Upper lobe of right lung (tissue), 1 donor: ENCODE measurements at regions not wholly inside any gene's neighbourhood (a gene's known extent, or its start where the extent isn't known, plus 50 kb on each side); places are given as distances from the start of the nearest gene placed in this dataset.

Experiments used
- ATAC-seq: fragments of 200-7000 bp; cut with Tn5 transposase; one replicate; pipeline ENCODE4 v1.9.1; 2020; ENCODE audit warnings: mild to moderate bottlenecking, moderate library complexity
- DNase-seq: peaks from one replicate; pipeline ENCODE4 v3.0.0-alpha.2; 2020
- H3K27ac ChIP-seq: fragments of 200-600 bp; one replicate; pipeline ENCODE4 v1.8.0; 2022
- H3K27me3 ChIP-seq: fragments of 200-600 bp; one replicate; pipeline ENCODE4 v1.8.0; 2022; ENCODE audit warnings: mild to moderate bottlenecking
- H3K36me3 ChIP-seq: fragments of 200-600 bp; one replicate; pipeline ENCODE4 v1.8.0; 2022
- H3K4me1 ChIP-seq: fragments of 200-600 bp; one replicate; pipeline ENCODE4 v1.8.0; 2022
- H3K4me3 ChIP-seq: fragments of 200-600 bp; one replicate; pipeline ENCODE4 v1.8.0; 2022; ENCODE audit warnings: mild to moderate bottlenecking
- H3K9me3 ChIP-seq: fragments of 200-600 bp; one replicate; pipeline ENCODE4 v1.8.0; 2022
- intact Hi-C: fragments of 100-400 bp; cut with DNase I; formaldehyde crosslinking; loops from one replicate; pipeline ENCODE4 v1.11.0; 2022
- TF ChIP-seq, protein P1 (sequence below): fragments of 200-600 bp; IDR thresholded peaks from one replicate; pipeline ENCODE4 v1.8.0; 2022; ENCODE audit warnings: antibody characterized with exemption
- donor health status: DM: no; HTN: yes; CAD: no; lungs with severe emphysema.

- no peak for ATAC-seq
- Histone ChIP-seq H3K9me3 (no peaks in the 10 kb centered on the region), H3K4me3 (no peak overlapping the region), H3K27me3 (no peaks in the 10 kb centered on the region), H3K27ac (no peak overlapping the region), H3K36me3 (no peaks in the 10 kb centered on the region), H3K4me1 (no peaks in the 10 kb centered on the region)
- TF ChIP-seq, protein P1, sequence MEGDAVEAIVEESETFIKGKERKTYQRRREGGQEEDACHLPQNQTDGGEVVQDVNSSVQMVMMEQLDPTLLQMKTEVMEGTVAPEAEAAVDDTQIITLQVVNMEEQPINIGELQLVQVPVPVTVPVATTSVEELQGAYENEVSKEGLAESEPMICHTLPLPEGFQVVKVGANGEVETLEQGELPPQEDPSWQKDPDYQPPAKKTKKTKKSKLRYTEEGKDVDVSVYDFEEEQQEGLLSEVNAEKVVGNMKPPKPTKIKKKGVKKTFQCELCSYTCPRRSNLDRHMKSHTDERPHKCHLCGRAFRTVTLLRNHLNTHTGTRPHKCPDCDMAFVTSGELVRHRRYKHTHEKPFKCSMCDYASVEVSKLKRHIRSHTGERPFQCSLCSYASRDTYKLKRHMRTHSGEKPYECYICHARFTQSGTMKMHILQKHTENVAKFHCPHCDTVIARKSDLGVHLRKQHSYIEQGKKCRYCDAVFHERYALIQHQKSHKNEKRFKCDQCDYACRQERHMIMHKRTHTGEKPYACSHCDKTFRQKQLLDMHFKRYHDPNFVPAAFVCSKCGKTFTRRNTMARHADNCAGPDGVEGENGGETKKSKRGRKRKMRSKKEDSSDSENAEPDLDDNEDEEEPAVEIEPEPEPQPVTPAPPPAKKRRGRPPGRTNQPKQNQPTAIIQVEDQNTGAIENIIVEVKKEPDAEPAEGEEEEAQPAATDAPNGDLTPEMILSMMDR, result no peak
- intact Hi-C loops, result no loop called here
- DNase-seq, result no peak
Observed at GRCh38 chr6:140107216-140107615, 732.8 kb upstream of the CITED2 start.

GRCh38 chr6:140105857-140106256, 731.4 kb upstream of the CITED2 start:
- no peak for ATAC-seq
- no peaks in the 10 kb centered on the region for H3K36me3 ChIP-seq

DNA sequence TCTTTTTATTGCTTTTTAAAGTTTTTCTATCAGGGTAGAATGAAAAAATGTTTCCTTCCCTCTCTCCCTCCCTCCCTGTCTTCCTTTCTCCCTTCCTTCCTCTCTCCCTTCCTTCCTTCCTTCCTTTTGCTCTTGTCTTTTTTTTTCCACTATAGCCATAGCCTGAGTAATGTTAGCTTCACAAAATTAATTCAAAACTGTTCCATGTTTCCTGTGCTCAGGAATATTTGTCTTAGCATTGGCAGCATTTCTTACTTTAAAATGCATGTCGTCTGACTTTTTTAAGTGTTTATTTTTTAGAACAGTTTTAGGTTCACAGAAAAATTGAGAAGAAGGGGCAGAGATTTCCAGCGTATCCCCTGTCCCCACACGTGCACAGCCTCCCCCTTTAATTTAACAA, 730.8 kb upstream of the CITED2 start:
- Histone ChIP-seq H3K36me3 (no peaks in the 10 kb centered on the region), H3K27me3 (no peaks in the 10 kb centered on the region), H3K27ac (no peak overlapping the region), H3K4me3 (no peak overlapping the region), H3K9me3 (no peaks in the 10 kb centered on the region), H3K4me1 (no peaks in the 10 kb centered on the region)
- TF ChIP-seq, protein P1, result no peak
- ATAC-seq (no peak), DNase-seq (no peak)
- intact Hi-C loops, result no loop called here

More at GRCh38 chr6:140105857-140106256, 731.4 kb upstream of the CITED2 start:
- intact Hi-C loops, result no loop called here
- TF ChIP-seq, protein P1, result no peak
- H3K4me3 ChIP-seq, result no peak overlapping the region
- H3K27me3 ChIP-seq, result no peaks in the 10 kb centered on the region
- H3K27ac ChIP-seq, result no peak overlapping the region
- no peak for DNase-seq
- no peaks in the 10 kb centered on the region for H3K9me3 ChIP-seq
- H3K4me1 ChIP-seq, result no peaks in the 10 kb centered on the region

- intact Hi-C loops, result no loop called here
- no peak for ATAC-seq
- H3K9me3 ChIP-seq, result no peaks in the 10 kb centered on the region
- no peaks in the 10 kb centered on the region for H3K36me3 ChIP-seq
- H3K27me3 ChIP-seq, result no peaks in the 10 kb centered on the region
- no peak overlapping the region for H3K27ac ChIP-seq
- TF ChIP-seq, protein P1, result no peak
- H3K4me1 ChIP-seq, result no peaks in the 10 kb centered on the region
- no peak overlapping the region for H3K4me3 ChIP-seq
- no peak for DNase-seq
Observed at GRCh38 chr6:140101818-140102217, 727.4 kb upstream of the CITED2 start.

- ATAC-seq, result no peak
- H3K9me3 ChIP-seq, result no peaks in the 10 kb centered on the region
- H3K27ac ChIP-seq, result no peak overlapping the region
- no peak for DNase-seq
- H3K27me3 ChIP-seq, result no peaks in the 10 kb centered on the region
- TF ChIP-seq, protein P1, result no peak
- H3K4me1 ChIP-seq, result no peaks in the 10 kb centered on the region
- H3K4me3 ChIP-seq, result no peak overlapping the region
- intact Hi-C loops, result no loop called here
- no peaks in the 10 kb centered on the region for H3K36me3 ChIP-seq
Observed at GRCh38 chr6:140101367-140101766, 726.9 kb upstream of the CITED2 start.

- Histone ChIP-seq H3K9me3 (no peaks in the 10 kb centered on the region), H3K4me1 (no peaks in the 10 kb centered on the region), H3K27ac (no peak overlapping the region), H3K4me3 (no peak overlapping the region), H3K36me3 (no peaks in the 10 kb centered on the region), H3K27me3 (no peaks in the 10 kb centered on the region)
- DNase-seq (no peak), ATAC-seq (no peak)
- TF ChIP-seq, protein P1, result no peak
- intact Hi-C loops, result no loop called here
Observed at GRCh38 chr6:140095532-140095931, 721.1 kb upstream of the CITED2 start.
